HCT116 (cell line): ENCODE measurements at regions not wholly inside any gene's neighbourhood (a gene's known extent, or its start where the extent isn't known, plus 50 kb on each side); places are given as distances from the start of the nearest gene placed in this dataset.

Experiments
- ATAC-seq: fragments of 200-7000 bp; cut with Tn5 transposase; 2 replicates; pipeline ENCODE4 v1.9.1; 2020; ENCODE audit warnings: mild to moderate bottlenecking, moderate library complexity
- BruUV-seq: library from RNA; stranded (reverse); fragments of 400-500 nt; replicated peaks from 2 replicates; lab custom pipeline; 2021; lab: Mats Ljungman, UMichigan
- CTCF ChIA-PET: fragments of 300-600 bp; sonication (Branson Sonifier 250); formaldehyde crosslinking; loops from one replicate; lab custom pipeline; 2021; ENCODE audit warnings: antibody characterized with exemption; lab: Charles Lee
- POLR2A ChIA-PET: fragments of 300-600, 350-600 bp; sonication (Branson Sonifier 250); formaldehyde crosslinking; loops from one replicate; lab custom pipeline; 2021; ENCODE audit warnings: antibody characterized with exemption; lab: Charles Lee
- RAD21 ChIA-PET, 2 experiments: fragments of 300-600 bp; sonication (Branson Sonifier 250); formaldehyde crosslinking; loops; one replicate each; lab custom pipeline; 2023; ENCODE audit warnings: low total read pairs in 2 of 2; ENCODE audit not compliant: uncharacterized antibody in 2 of 2, unreplicated experiment in 2 of 2, low non-redundant PET in 1 of 2; lab: Charles Lee
- DNase-seq: peaks from one replicate; pipeline ENCODE4 v3.0.0-alpha.2; 2010; ENCODE audit warnings: low read depth, low spot score
- H2AFZ ChIP-seq: fragments of 200-600 bp; shearing (Covaris generic), sonication (generic); 2 replicates; pipeline ENCODE4 v1.6.1; 2017; ENCODE audit warnings: low read depth, mixed run types, mixed read lengths, antibody characterized with exemption, low read length; ENCODE audit not compliant: poor library complexity, severe bottlenecking
- H3K27ac ChIP-seq: 2 replicates; pipeline ENCODE4 v1.5.1; 2012; ENCODE audit warnings: low read depth, low read length
- H3K27me3 ChIP-seq: fragments of 200-600 bp; sonication (generic); 2 replicates; pipeline ENCODE4 v1.6.1; 2016; ENCODE audit warnings: mixed run types, low read length, mixed read lengths; ENCODE audit not compliant: insufficient read depth
- H3K36me3 ChIP-seq, 2 experiments: fragments of 200-500 bp in 1 of 2; fragments of 200-600 bp in 1 of 2; sonication (Bioruptor generic) in 1 of 2; sonication (generic) in 1 of 2; 2 replicates each; pipeline versions ENCODE4 v1.5.1 to v1.6.1; 2014 to 2016; ENCODE audit warnings: low read length in 2 of 2, inconsistent platforms in 1 of 2, mixed read lengths in 1 of 2, mixed run types in 1 of 2; ENCODE audit not compliant: insufficient read depth in 2 of 2, control insufficient read depth in 1 of 2
- H3K4me1 ChIP-seq, 2 experiments: fragments of 200-600 bp in 1 of 2; sonication (generic) in 1 of 2; 2 replicates each; pipeline versions ENCODE4 v1.5.1 to v1.6.1; 2012 to 2017; ENCODE audit warnings: low read length in 2 of 2, inconsistent platforms in 1 of 2, mild to moderate bottlenecking in 1 of 2, mixed read lengths in 1 of 2, mixed run types in 1 of 2, moderate library complexity in 1 of 2; ENCODE audit not compliant: insufficient read depth in 2 of 2, control insufficient read depth in 1 of 2
- H3K4me2 ChIP-seq: fragments of 200-600 bp; sonication (generic); 2 replicates; pipeline ENCODE4 v1.6.1; 2017; ENCODE audit warnings: mixed run types, low read length, mixed read lengths
- H3K4me3 ChIP-seq, 2 experiments: fragments of 200-600 bp in 1 of 2; sonication (generic) in 1 of 2; replicated peaks in 1 of 2; 2 replicates each; pipeline ENCODE4 v1.5.1; 2011 to 2016; ENCODE audit warnings: low read length in 2 of 2, control low read depth in 1 of 2, low read depth in 1 of 2, mild to moderate bottlenecking in 1 of 2, mixed read lengths in 1 of 2, mixed run types in 1 of 2
- H3K79me2 ChIP-seq: fragments of 200-600 bp; sonication (generic); 2 replicates; pipeline ENCODE4 v1.6.1; 2017; ENCODE audit warnings: mild to moderate bottlenecking, mixed run types, low read length, moderate library complexity, mixed read lengths; ENCODE audit not compliant: insufficient read depth
- H3K9ac ChIP-seq: fragments of 200-600 bp; sonication (generic); 2 replicates; pipeline ENCODE4 v1.6.1; 2016; ENCODE audit warnings: low read length, mixed read lengths
- H3K9me2 ChIP-seq: fragments of 200-600 bp; sonication (generic), shearing (Covaris generic); 2 replicates; pipeline ENCODE4 v1.6.1; 2017; ENCODE audit warnings: mixed run types, mild to moderate bottlenecking, moderate library complexity; ENCODE audit not compliant: insufficient read depth
- H3K9me3 ChIP-seq, 2 experiments: fragments of 200-500 bp in 1 of 2; fragments of 200-600 bp in 1 of 2; sonication (Bioruptor generic) in 1 of 2; sonication (generic) in 1 of 2; 2 replicates each; pipeline ENCODE4 v1.6.1; 2014 to 2017; ENCODE audit warnings: low read length in 2 of 2, mixed read lengths in 2 of 2, inconsistent platforms in 1 of 2, low read depth in 1 of 2, mild to moderate bottlenecking in 1 of 2, mixed run types in 1 of 2, moderate library complexity in 1 of 2; ENCODE audit not compliant: control insufficient read depth in 1 of 2, insufficient read depth in 1 of 2
- H4K20me1 ChIP-seq: fragments of 200-600 bp; sonication (generic), shearing (Covaris generic); 2 replicates; pipeline ENCODE4 v1.6.1; 2017; ENCODE audit warnings: mixed run types, mild to moderate bottlenecking, moderate library complexity; ENCODE audit not compliant: insufficient read depth
- CBX3 ChIP-seq: IDR thresholded peaks from 2 replicates; pipeline ENCODE4 v1.6.1; 2012; ENCODE audit warnings: low read depth
- EGR1 ChIP-seq: IDR thresholded peaks from 2 replicates; pipeline ENCODE4 v1.6.1; 2012; ENCODE audit warnings: low read depth
- ELF1 ChIP-seq: IDR thresholded peaks from 2 replicates; pipeline ENCODE4 v1.6.1; 2012; ENCODE audit warnings: low read depth, borderline replicate concordance
- FOSL1 ChIP-seq: IDR thresholded peaks from 2 replicates; pipeline ENCODE4 v1.6.1; 2012; ENCODE audit warnings: low read depth
- JUND ChIP-seq: IDR thresholded peaks from 2 replicates; pipeline ENCODE4 v1.6.1; 2012
- POLR2AphosphoS5 ChIP-seq: IDR thresholded peaks from 2 replicates; pipeline ENCODE4 v1.6.1; 2011; ENCODE audit warnings: mild to moderate bottlenecking, low read depth, low read length, moderate library complexity
- REST ChIP-seq: IDR thresholded peaks from 2 replicates; pipeline ENCODE4 v1.6.1; 2012; ENCODE audit warnings: low read depth
- SP1 ChIP-seq: IDR thresholded peaks from 2 replicates; pipeline ENCODE4 v1.6.1; 2012; ENCODE audit warnings: low read depth
- YY1 ChIP-seq: IDR thresholded peaks from 2 replicates; pipeline ENCODE4 v1.6.1; 2011; ENCODE audit warnings: low read length, low read depth, moderate library complexity, mild to moderate bottlenecking; ENCODE audit not compliant: insufficient replicate concordance; ENCODE audit errors: extremely low read depth
- ZBTB33 ChIP-seq: IDR thresholded peaks from 2 replicates; pipeline ENCODE4 v1.6.1; 2011; ENCODE audit warnings: mild to moderate bottlenecking, low read length, moderate library complexity; ENCODE audit not compliant: insufficient replicate concordance; ENCODE audit errors: extremely low read depth
- intact Hi-C: fragments of 100-400 bp; cut with micrococcal nuclease; formaldehyde crosslinking; loops from 2 replicates; pipeline ENCODE4 v1.10.0; 2022
- TF ChIP-seq, protein P1 (sequence below), 3 experiments: fragments of 200-600 bp in 1 of 3; sonication (generic) in 1 of 3; IDR thresholded peaks in 2 of 3; conservative IDR thresholded peaks in 1 of 3; 2 replicates each; pipeline ENCODE4 v1.5.1; 2012 to 2017; ENCODE audit warnings: low read depth in 2 of 3, low read length in 2 of 3, antibody characterized with exemption in 1 of 3, borderline replicate concordance in 1 of 3, control low read depth in 1 of 3, mild to moderate bottlenecking in 1 of 3, mixed read lengths in 1 of 3, mixed run types in 1 of 3, moderate library complexity in 1 of 3; ENCODE audit not compliant: insufficient read depth in 1 of 3
- TF ChIP-seq, protein P2 (sequence below): IDR thresholded peaks from 2 replicates; pipeline ENCODE4 v1.6.1; 2012

DNA sequence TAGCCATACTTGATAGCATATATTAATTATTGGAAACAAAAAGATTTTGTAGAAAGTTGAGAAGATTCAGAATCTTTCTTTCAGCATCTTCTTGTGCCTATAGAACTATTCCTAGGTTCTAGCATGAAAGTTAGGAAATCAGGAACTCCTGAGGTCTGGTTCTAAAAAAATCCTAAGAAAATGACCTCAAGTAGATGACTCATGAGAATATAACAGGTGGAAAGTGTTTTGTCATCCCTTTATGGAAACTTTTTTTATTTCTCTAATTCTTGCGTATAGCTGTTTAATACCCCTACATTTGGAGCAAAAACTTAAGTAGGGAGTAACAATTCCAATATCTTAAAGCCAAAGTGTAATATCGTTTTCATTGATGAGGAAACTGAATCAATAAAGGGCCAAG lies 574.1 kb downstream of the NR2F1-AS1 start:
- CTCF ChIA-PET = no interaction called here
- no peaks in the 10 kb centered on the region for H3K4me1 ChIP-seq

More for the DNA sequence above, 574.1 kb downstream of the NR2F1-AS1 start:
- POLR2A ChIA-PET = no interaction called here
- BruUV-seq = no TSS peak
- DNase-seq (no peak), ATAC-seq (no peak)
- RAD21 ChIA-PET = no interaction called here
- Histone ChIP-seq H4K20me1 (no peaks in the 10 kb centered on the region), H3K9ac (no peak overlapping the region), H3K4me2 (no peak overlapping the region), H3K9me2 (peaks cover 3% of the 10 kb centered on the region; the same call in 1 of the 2 replicates), H3K27me3 (no peaks in the 10 kb centered on the region), H3K9me3 (no peaks in the 10 kb centered on the region), H2AFZ (no peak overlapping the region), H3K4me3 (no peak overlapping the region), H3K27ac (no peak overlapping the region), H3K79me2 (no peaks in the 10 kb centered on the region), H3K36me3 (no peaks in the 10 kb centered on the region)
- intact Hi-C loops = no loop called here
- no peak for TF ChIP-seq ELF1
- TF ChIP-seq REST = no peak
- TF ChIP-seq POLR2AphosphoS5 = no peak
- no peak for TF ChIP-seq FOSL1
- TF ChIP-seq YY1 = no peak
- TF ChIP-seq JUND = no peak
- TF ChIP-seq CBX3 = no peak
- TF ChIP-seq, protein P1, sequence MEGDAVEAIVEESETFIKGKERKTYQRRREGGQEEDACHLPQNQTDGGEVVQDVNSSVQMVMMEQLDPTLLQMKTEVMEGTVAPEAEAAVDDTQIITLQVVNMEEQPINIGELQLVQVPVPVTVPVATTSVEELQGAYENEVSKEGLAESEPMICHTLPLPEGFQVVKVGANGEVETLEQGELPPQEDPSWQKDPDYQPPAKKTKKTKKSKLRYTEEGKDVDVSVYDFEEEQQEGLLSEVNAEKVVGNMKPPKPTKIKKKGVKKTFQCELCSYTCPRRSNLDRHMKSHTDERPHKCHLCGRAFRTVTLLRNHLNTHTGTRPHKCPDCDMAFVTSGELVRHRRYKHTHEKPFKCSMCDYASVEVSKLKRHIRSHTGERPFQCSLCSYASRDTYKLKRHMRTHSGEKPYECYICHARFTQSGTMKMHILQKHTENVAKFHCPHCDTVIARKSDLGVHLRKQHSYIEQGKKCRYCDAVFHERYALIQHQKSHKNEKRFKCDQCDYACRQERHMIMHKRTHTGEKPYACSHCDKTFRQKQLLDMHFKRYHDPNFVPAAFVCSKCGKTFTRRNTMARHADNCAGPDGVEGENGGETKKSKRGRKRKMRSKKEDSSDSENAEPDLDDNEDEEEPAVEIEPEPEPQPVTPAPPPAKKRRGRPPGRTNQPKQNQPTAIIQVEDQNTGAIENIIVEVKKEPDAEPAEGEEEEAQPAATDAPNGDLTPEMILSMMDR (IDR thresholded peaks at IDR 0.05 in 2 of 3, conservative IDR thresholded peaks at IDR 0.05 in 1 of 3; ENCODE audit: borderline replicate concordance in 1 of 3, insufficient read depth in 1 of 3, low read depth in 2 of 3, low read length in 2 of 3) = no peak
- no peak for TF ChIP-seq SP1
- TF ChIP-seq EGR1 = no peak
- no peak for TF ChIP-seq ZBTB33
- TF ChIP-seq, protein P2, sequence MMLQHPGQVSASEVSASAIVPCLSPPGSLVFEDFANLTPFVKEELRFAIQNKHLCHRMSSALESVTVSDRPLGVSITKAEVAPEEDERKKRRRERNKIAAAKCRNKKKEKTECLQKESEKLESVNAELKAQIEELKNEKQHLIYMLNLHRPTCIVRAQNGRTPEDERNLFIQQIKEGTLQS = no peak
